PC-9 (cell line): ENCODE measurements at regions not wholly inside any gene's neighbourhood (a gene's known extent, or its start where the extent isn't known, plus 50 kb on each side); places are given as distances from the start of the nearest gene placed in this dataset.
"Not testable (repeated sequence)": the region's sequence is repeated elsewhere in the genome, so short reads cannot be mapped to it uniquely, and the experiment has no call there.

Source experiments
- BruUV-seq: library from RNA; stranded (reverse); fragments of 400-500 nt; replicated peaks from 2 replicates; lab custom pipeline; 2021; lab: Mats Ljungman, UMichigan
- CTCF ChIA-PET: fragments of 300-600 bp; sonication (Branson Sonifier 250); formaldehyde crosslinking; loops from one replicate; lab custom pipeline; 2022; ENCODE audit warnings: antibody characterized with exemption; lab: Charles Lee
- POLR2A ChIA-PET: fragments of 300-600 bp; sonication (Branson Sonifier 250); formaldehyde crosslinking; loops from one replicate; lab custom pipeline; 2022; ENCODE audit warnings: antibody characterized with exemption; ENCODE audit not compliant: unreplicated experiment; lab: Charles Lee
- DNase-seq, 2 experiments: peaks; one replicate each; pipeline versions ENCODE4 v3.0.0 to v3.0.0-alpha.2; 2015 to 2022; ENCODE audit warnings: mixed read lengths in 1 of 2
- H2AFZ ChIP-seq: fragments of 200-600 bp; sonication (generic); 2 replicates; pipeline ENCODE4 v1.8.1; 2017; ENCODE audit warnings: antibody characterized with exemption
- H3F3A ChIP-seq: fragments of 200-600 bp; sonication (generic); 2 replicates; pipeline ENCODE4 v1.8.1; 2017; ENCODE audit warnings: antibody characterized with exemption, mild to moderate bottlenecking, low read depth; ENCODE audit not compliant: insufficient read depth
- H3K27ac ChIP-seq: fragments of 200-600 bp; sonication (generic); 2 replicates; pipeline ENCODE4 v1.6.1; 2016; ENCODE audit warnings: mixed run types
- H3K27me3 ChIP-seq: fragments of 200-600 bp; sonication (generic); 2 replicates; pipeline ENCODE4 v1.6.1; 2016; ENCODE audit warnings: low read depth, mixed run types; ENCODE audit not compliant: insufficient read depth
- H3K36me3 ChIP-seq: fragments of 200-600 bp; sonication (generic); 2 replicates; pipeline ENCODE4 v1.6.1; 2016; ENCODE audit warnings: low read depth, mixed run types
- H3K4me1 ChIP-seq: fragments of 200-600 bp; sonication (generic); replicated peaks from 2 replicates; pipeline ENCODE4 v1.6.1; 2016; ENCODE audit warnings: mixed run types; ENCODE audit not compliant: insufficient read depth
- H3K4me2 ChIP-seq: fragments of 200-600 bp; sonication (generic); 2 replicates; pipeline ENCODE4 v1.6.1; 2017; ENCODE audit warnings: mixed run types
- H3K4me3 ChIP-seq: fragments of 200-600 bp; sonication (generic); 2 replicates; pipeline ENCODE4 v1.6.1; 2016; ENCODE audit warnings: mixed run types
- H3K79me2 ChIP-seq: fragments of 200-600 bp; sonication (generic); 2 replicates; pipeline ENCODE4 v1.6.1; 2017; ENCODE audit warnings: low read depth, mixed run types
- H3K9me2 ChIP-seq: fragments of 200-600 bp; sonication (generic); 2 replicates; pipeline ENCODE4 v1.8.1; 2017; ENCODE audit warnings: mild to moderate bottlenecking; ENCODE audit not compliant: insufficient read depth
- H3K9me3 ChIP-seq: fragments of 200-600 bp; sonication (generic); 2 replicates; pipeline ENCODE4 v1.8.1; 2016; ENCODE audit warnings: low read depth; ENCODE audit not compliant: insufficient read depth
- H4K20me1 ChIP-seq: fragments of 200-600 bp; sonication (generic); 2 replicates; pipeline ENCODE4 v1.8.1; 2017; ENCODE audit not compliant: insufficient read depth
- CTCF ChIP-seq: fragments of 200-600 bp; sonication (generic); conservative IDR thresholded peaks from 2 replicates; pipeline ENCODE4 v1.6.1; 2017; ENCODE audit warnings: mixed run types, antibody characterized with exemption, mild to moderate bottlenecking, moderate library complexity
- EZH2 ChIP-seq: fragments of 200-600 bp; sonication (generic); IDR thresholded peaks from 2 replicates; pipeline ENCODE4 v1.8.0; 2017; ENCODE audit warnings: antibody characterized with exemption, low read depth
- intact Hi-C: fragments of 100-400 bp; cut with micrococcal nuclease; formaldehyde crosslinking; loops from one replicate; pipeline ENCODE4 v1.10.0; 2022; ENCODE audit not compliant: unreplicated experiment

GRCh38 chrX:79026742-79027141, 81.6 kb downstream of the P2RY10 start:
- H4K20me1 ChIP-seq, H3K4me3 ChIP-seq, H3K9me2 ChIP-seq, H3K27ac ChIP-seq, POLR2A ChIA-PET, H3K4me2 ChIP-seq, DNase-seq, H3K9me3 ChIP-seq, H3K36me3 ChIP-seq, H3K27me3 ChIP-seq, H3F3A ChIP-seq, intact Hi-C loops, H3K79me2 ChIP-seq, H2AFZ ChIP-seq, H3K4me1 ChIP-seq, BruUV-seq, CTCF ChIA-PET: not testable (repeated sequence)

GRCh38 chrX:79035421-79035820, 90.2 kb downstream of the P2RY10 start:
- H3K27me3 ChIP-seq = no peaks in the 10 kb centered on the region

DNA sequence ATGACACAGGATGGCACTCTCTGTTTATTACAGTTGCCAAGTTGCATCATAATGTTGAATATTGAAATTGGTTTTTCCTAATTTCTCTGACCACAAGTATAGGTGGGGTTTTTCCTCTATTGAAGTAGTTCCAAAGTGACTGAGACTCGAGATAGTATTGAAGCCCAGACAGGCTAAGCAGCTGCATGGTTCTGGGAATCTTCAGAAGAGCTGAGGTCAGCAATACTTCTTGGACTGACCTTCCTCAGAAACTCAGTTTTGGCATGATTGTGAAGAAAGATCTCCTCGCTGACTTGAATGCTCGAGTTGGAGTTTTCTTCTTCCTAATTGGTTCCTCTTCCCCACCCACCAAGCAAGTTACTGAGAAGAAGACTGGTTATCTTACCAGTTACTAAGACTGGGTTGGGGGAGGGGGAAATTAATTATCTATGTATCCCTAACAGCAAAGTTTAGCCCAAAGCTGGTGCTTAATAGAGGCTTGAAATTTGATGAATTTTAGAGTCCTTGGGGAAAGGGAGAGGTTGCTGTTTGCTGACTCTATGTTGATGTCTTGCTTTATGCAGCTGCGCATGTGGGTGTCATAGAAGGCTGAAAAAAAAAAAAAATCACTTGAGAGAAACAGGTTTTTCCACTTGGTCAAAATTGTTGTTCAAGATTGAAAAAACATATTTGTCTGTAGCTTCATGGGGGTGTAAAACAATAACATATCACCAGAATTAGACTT, 91.1 kb downstream of the P2RY10 start:
- Histone ChIP-seq H3K27me3 (no peaks in the 10 kb centered on the region), H4K20me1 (no peaks in the 10 kb centered on the region), H3K9me2 (no peaks in the 10 kb centered on the region), H3K9me3 (no peaks in the 10 kb centered on the region), H3F3A (no peaks in the 10 kb centered on the region), H3K4me2 (no peak overlapping the region), H2AFZ (no peak overlapping the region), H3K4me3 (no peak overlapping the region), H3K4me1 (no peaks in the 10 kb centered on the region), H3K79me2 (no peaks in the 10 kb centered on the region), H3K27ac (no peak overlapping the region), H3K36me3 (no peaks in the 10 kb centered on the region)
- no peak for DNase-seq
- intact Hi-C loops = no loop called here
- ChIA-PET POLR2A (no interaction called here), CTCF (no interaction called here)
- no TSS peak for BruUV-seq
- TF ChIP-seq CTCF (no peak), EZH2 (no peak)

More at GRCh38 chrX:79035421-79035820, 90.2 kb downstream of the P2RY10 start:
- no TSS peak for BruUV-seq
- Histone ChIP-seq H3K27ac (no peak overlapping the region), H3F3A (no peaks in the 10 kb centered on the region), H2AFZ (no peak overlapping the region), H3K4me3 (no peak overlapping the region), H4K20me1 (no peaks in the 10 kb centered on the region), H3K79me2 (no peaks in the 10 kb centered on the region), H3K36me3 (no peaks in the 10 kb centered on the region), H3K9me3 (no peaks in the 10 kb centered on the region), H3K9me2 (no peaks in the 10 kb centered on the region), H3K4me2 (no peak overlapping the region), H3K4me1 (no peaks in the 10 kb centered on the region)
- intact Hi-C loops = no loop called here
- POLR2A ChIA-PET = no interaction called here
- CTCF ChIA-PET = no interaction called here
- DNase-seq = no peak
- TF ChIP-seq CTCF (no peak), EZH2 (no peak)

GRCh38 chrX:79065696-79066095, 78.8 kb upstream of the GPR174 start:
- TF ChIP-seq EZH2 (no peak), CTCF (no peak)
- Histone ChIP-seq H3K79me2 (no peaks in the 10 kb centered on the region), H3K9me2 (no peaks in the 10 kb centered on the region), H2AFZ (no peak overlapping the region), H3K36me3 (no peaks in the 10 kb centered on the region), H3F3A (no peaks in the 10 kb centered on the region), H3K9me3 (no peaks in the 10 kb centered on the region), H3K4me3 (no peak overlapping the region), H3K27ac (no peak overlapping the region), H4K20me1 (no peaks in the 10 kb centered on the region), H3K4me2 (no peak overlapping the region), H3K4me1 (no peaks in the 10 kb centered on the region), H3K27me3 (no peaks in the 10 kb centered on the region)
- intact Hi-C loops = no loop called here
- BruUV-seq = no TSS peak
- POLR2A ChIA-PET = no interaction called here
- CTCF ChIA-PET = no interaction called here
- no peak for DNase-seq
